Gastrocnemius medialis (tissue), 4 donors: ENCODE measurements at regions not wholly inside any gene's neighbourhood (a gene's known extent, or its start where the extent isn't known, plus 50 kb on each side); places are given as distances from the start of the nearest gene placed in this dataset.

Source experiments
- POLR2A ChIP-seq, 2 donors: fragments of 450-650 bp; IDR thresholded peaks; one replicate each; pipeline ENCODE4 v1.6.1; 2017; ENCODE audit warnings: antibody characterized with exemption in 2 of 2, mild to moderate bottlenecking in 2 of 2, moderate library complexity in 2 of 2
- TF ChIP-seq, protein P1 (sequence below), 5 experiments: fragments of 450-650 bp in 3 of 5; fragments of 200-600 bp in 2 of 5; sonication (generic) in 2 of 5; IDR thresholded peaks in 4 of 5; conservative IDR thresholded peaks in 1 of 5; 1 replicate in 4 of 5; 2 replicates in 1 of 5; pipeline ENCODE4 v1.5.1; 2016 to 2019; ENCODE audit warnings: antibody characterized with exemption in 5 of 5, mild to moderate bottlenecking in 3 of 5, moderate library complexity in 3 of 5

GRCh38 chr12:67593461-67594330 is 54.8 kb upstream of the DYRK2 start:
- TF ChIP-seq, protein P1, sequence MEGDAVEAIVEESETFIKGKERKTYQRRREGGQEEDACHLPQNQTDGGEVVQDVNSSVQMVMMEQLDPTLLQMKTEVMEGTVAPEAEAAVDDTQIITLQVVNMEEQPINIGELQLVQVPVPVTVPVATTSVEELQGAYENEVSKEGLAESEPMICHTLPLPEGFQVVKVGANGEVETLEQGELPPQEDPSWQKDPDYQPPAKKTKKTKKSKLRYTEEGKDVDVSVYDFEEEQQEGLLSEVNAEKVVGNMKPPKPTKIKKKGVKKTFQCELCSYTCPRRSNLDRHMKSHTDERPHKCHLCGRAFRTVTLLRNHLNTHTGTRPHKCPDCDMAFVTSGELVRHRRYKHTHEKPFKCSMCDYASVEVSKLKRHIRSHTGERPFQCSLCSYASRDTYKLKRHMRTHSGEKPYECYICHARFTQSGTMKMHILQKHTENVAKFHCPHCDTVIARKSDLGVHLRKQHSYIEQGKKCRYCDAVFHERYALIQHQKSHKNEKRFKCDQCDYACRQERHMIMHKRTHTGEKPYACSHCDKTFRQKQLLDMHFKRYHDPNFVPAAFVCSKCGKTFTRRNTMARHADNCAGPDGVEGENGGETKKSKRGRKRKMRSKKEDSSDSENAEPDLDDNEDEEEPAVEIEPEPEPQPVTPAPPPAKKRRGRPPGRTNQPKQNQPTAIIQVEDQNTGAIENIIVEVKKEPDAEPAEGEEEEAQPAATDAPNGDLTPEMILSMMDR (IDR thresholded peaks at IDR 0.05 in 4 of 5, conservative IDR thresholded peaks at IDR 0.05 in 1 of 5) = no peak
- TF ChIP-seq POLR2A (IDR thresholded peaks at IDR 0.05) = no peak
